Breast epithelium (tissue), 4 donors: ENCODE measurements at regions not wholly inside any gene's neighbourhood (a gene's known extent, or its start where the extent isn't known, plus 50 kb on each side); places are given as distances from the start of the nearest gene placed in this dataset.

Experiments used
- DNase-seq, 2 donors: peaks; one replicate each; pipeline ENCODE4 v3.0.0-alpha.2; 2019; ENCODE audit warnings: low spot score in 2 of 2
- H3K27ac ChIP-seq, 2 donors: fragments of 200-600 bp; sonication (generic) in 1 of 2; one replicate each; pipeline ENCODE4 v1.5.1; 2016 to 2019; ENCODE audit warnings: mild to moderate bottlenecking in 1 of 2
- H3K27me3 ChIP-seq, 2 donors: fragments of 200-600 bp; sonication (generic) in 1 of 2; one replicate each; pipeline versions ENCODE4 v1.5.1 to v1.6.0; 2017 to 2019; ENCODE audit warnings: control low read depth in 1 of 2, mild to moderate bottlenecking in 1 of 2
- H3K36me3 ChIP-seq: fragments of 200-600 bp; one replicate; pipeline ENCODE4 v1.5.1; 2019
- H3K4me1 ChIP-seq, 2 donors: fragments of 200-600 bp; sonication (generic); one replicate each; pipeline ENCODE4 v1.5.1; 2016 to 2019; ENCODE audit warnings: control low read depth in 1 of 2
- H3K4me3 ChIP-seq, 3 donors: fragments of 200-600 bp; sonication (generic); 1 replicate in 2 of 3; 2 replicates in 1 of 3; pipeline ENCODE4 v1.5.1; 2016 to 2019; ENCODE audit warnings: mild to moderate bottlenecking in 3 of 3, moderate library complexity in 2 of 3
- H3K9me3 ChIP-seq, 2 donors: fragments of 200-600 bp; sonication (generic) in 1 of 2; one replicate each; pipeline ENCODE4 v1.5.1; 2016 to 2019; ENCODE audit warnings: control low read depth in 1 of 2
- POLR2A ChIP-seq: fragments of 450-650 bp; IDR thresholded peaks from one replicate; pipeline ENCODE4 v1.6.1; 2016; ENCODE audit warnings: antibody characterized with exemption, mild to moderate bottlenecking, moderate library complexity
- POLR2AphosphoS5 ChIP-seq, 3 donors: sonication (generic); formaldehyde crosslinking; IDR thresholded peaks; one replicate each; pipeline ENCODE4 v1.6.1; 2017; ENCODE audit warnings: antibody characterized with exemption in 3 of 3
- intact Hi-C: fragments of 100-400 bp; cut with DNase I; formaldehyde crosslinking; loops from one replicate; pipeline ENCODE4 v1.15.1; 2023; ENCODE audit warnings: low total_unique reads
- TF ChIP-seq, protein P1 (sequence below), 3 donors: fragments of 450-650 bp; IDR thresholded peaks; one replicate each; pipeline ENCODE4 v1.5.1; 2016 to 2017; ENCODE audit warnings: antibody characterized with exemption in 3 of 3, mild to moderate bottlenecking in 3 of 3, moderate library complexity in 3 of 3

DNA sequence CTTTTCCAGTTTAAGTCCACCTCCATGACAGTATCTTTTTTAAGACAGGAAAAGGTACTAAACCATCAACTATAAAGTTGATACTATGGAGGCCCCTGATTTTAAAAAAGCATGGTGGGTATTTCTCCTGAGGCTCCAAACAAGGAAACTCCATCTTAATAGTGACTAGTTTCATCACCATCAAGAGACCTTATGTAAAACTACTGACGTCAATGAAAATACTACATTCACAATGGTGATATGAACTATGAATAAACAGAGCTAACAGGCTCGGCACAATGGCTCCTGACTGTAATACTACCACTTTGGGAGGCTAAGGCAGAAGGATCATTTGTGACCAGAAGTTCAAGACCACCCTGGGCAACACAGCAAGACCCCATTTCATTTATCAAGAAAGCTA is 162.7 kb downstream of the KLF12 start:
- no peaks in the 10 kb centered on the region for H3K9me3 ChIP-seq
- no peak overlapping the region for H3K27ac ChIP-seq
- H3K27me3 ChIP-seq, result no peaks in the 10 kb centered on the region
- H3K4me1 ChIP-seq, result no peaks in the 10 kb centered on the region
- intact Hi-C loops, result no loop called here
- H3K36me3 ChIP-seq, result no peaks in the 10 kb centered on the region
- DNase-seq, result no peak
- no peak overlapping the region for H3K4me3 ChIP-seq
- TF ChIP-seq POLR2A, result no peak
- TF ChIP-seq, protein P1, sequence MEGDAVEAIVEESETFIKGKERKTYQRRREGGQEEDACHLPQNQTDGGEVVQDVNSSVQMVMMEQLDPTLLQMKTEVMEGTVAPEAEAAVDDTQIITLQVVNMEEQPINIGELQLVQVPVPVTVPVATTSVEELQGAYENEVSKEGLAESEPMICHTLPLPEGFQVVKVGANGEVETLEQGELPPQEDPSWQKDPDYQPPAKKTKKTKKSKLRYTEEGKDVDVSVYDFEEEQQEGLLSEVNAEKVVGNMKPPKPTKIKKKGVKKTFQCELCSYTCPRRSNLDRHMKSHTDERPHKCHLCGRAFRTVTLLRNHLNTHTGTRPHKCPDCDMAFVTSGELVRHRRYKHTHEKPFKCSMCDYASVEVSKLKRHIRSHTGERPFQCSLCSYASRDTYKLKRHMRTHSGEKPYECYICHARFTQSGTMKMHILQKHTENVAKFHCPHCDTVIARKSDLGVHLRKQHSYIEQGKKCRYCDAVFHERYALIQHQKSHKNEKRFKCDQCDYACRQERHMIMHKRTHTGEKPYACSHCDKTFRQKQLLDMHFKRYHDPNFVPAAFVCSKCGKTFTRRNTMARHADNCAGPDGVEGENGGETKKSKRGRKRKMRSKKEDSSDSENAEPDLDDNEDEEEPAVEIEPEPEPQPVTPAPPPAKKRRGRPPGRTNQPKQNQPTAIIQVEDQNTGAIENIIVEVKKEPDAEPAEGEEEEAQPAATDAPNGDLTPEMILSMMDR (IDR thresholded peaks at IDR 0.05), result no peak
- no peak for TF ChIP-seq POLR2AphosphoS5 (IDR thresholded peaks at IDR 0.05)

DNA sequence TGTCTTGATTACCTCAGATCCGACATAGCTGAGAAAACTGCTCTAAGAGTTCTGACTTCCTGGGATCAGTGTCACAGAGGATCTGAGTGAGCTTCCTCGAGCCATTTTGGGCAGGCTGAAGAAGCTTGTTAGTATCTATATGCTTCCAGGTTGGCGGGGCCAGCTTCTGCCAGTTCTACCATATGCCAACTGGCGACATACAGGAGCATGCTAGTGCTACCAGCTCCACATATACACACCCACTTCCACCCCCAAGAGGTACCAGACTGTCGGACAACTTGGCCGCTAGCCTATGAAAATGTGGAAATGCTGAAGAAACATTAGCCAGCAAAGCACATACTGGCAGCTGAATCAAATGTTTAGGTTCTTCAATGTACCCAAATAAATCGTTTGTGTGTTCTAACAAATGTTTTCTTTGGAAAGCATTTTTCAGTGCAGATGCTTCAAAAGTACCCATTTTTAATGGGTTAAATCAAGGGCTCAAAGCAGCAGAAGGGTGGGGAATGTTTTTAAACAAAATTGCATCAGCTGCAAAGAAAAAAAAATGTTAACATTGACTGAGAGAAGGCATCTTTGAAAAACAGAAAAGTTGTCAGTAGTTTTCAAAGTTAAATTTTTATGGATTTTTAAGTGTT is 163.7 kb downstream of the KLF12 start:
- H3K27me3 ChIP-seq, result no peaks in the 10 kb centered on the region
- TF ChIP-seq, protein P1 (IDR thresholded peaks at IDR 0.05), result no peak
- no peak for TF ChIP-seq POLR2A
- TF ChIP-seq POLR2AphosphoS5 (IDR thresholded peaks at IDR 0.05), result no peak
- DNase-seq, result no peak
- no peak overlapping the region for H3K4me3 ChIP-seq
- H3K4me1 ChIP-seq, result no peaks in the 10 kb centered on the region
- no peaks in the 10 kb centered on the region for H3K36me3 ChIP-seq
- no peak overlapping the region for H3K27ac ChIP-seq
- H3K9me3 ChIP-seq, result no peaks in the 10 kb centered on the region
- intact Hi-C loops, result no loop called here

DNA sequence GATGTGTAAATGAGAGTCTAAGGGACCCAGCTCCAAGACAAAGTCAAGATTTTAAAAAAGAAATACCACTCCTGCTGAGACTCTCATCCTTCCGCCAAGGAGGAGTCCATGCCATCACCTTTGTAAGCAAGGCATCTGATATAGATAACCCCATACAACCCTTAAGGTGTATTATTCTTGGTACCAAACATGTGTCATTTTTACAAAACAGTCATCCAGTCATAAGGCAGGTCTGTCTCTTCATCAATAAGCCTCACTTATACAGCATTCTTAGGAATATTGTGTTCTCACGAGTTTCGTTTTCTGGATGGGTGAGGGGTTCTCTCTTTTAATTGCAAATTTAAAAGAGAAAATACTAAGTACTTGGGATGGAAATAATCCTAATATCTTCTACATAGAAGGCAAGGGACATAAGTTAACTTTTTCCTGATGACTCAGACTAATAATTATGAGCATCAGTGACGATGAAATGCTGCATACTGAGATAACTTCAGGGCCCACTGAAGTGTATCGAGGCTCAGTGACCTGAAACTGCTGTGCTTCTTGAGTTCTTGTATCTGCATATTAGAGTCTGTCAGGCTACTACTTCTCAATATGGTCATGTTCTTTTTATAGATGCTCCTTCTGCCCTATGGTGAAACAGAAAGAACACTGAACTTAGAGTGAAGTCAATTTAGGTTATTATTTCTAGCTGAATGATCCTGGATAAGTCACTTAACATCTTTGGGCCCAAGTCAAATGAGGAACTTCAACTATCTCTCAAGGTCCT is 166.6 kb downstream of the KLF12 start:
- no peaks in the 10 kb centered on the region for H3K9me3 ChIP-seq
- intact Hi-C loops, result no loop called here
- H3K27ac ChIP-seq, result no peak overlapping the region
- no peak overlapping the region for H3K4me3 ChIP-seq
- H3K27me3 ChIP-seq, result no peaks in the 10 kb centered on the region
- no peak for DNase-seq
- no peaks in the 10 kb centered on the region for H3K36me3 ChIP-seq
- TF ChIP-seq POLR2A (no peak), POLR2AphosphoS5 (IDR thresholded peaks at IDR 0.05) (no peak)
- TF ChIP-seq, protein P1 (IDR thresholded peaks at IDR 0.05), result no peak
- H3K4me1 ChIP-seq, result no peaks in the 10 kb centered on the region

DNA sequence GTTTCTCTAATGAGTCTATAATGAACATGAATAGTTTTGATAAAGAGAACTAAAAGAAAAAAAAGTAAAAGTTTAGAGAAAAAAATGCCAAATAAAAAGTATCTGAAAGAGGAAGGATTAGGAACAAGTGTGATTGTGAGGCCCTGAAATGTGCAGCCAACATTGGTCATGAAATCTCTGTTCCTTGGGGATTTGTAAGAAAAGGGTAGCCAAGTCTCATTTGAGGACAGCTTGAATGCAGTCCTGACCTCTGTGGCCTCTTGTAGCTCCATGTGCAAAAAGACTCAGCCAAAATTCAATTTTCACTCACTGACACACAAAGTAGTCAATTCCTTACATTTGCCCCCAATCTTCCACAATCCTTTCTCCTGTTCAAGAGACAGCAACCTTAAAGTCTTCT is 167.9 kb downstream of the KLF12 start:
- no peak for DNase-seq
- Histone ChIP-seq H3K36me3 (no peaks in the 10 kb centered on the region), H3K4me3 (no peak overlapping the region), H3K9me3 (no peaks in the 10 kb centered on the region), H3K27me3 (no peaks in the 10 kb centered on the region), H3K27ac (no peak overlapping the region), H3K4me1 (no peaks in the 10 kb centered on the region)
- TF ChIP-seq, protein P1 (IDR thresholded peaks at IDR 0.05), result no peak
- no peak for TF ChIP-seq POLR2AphosphoS5 (IDR thresholded peaks at IDR 0.05)
- TF ChIP-seq POLR2A, result no peak
- intact Hi-C loops, result no loop called here

DNA sequence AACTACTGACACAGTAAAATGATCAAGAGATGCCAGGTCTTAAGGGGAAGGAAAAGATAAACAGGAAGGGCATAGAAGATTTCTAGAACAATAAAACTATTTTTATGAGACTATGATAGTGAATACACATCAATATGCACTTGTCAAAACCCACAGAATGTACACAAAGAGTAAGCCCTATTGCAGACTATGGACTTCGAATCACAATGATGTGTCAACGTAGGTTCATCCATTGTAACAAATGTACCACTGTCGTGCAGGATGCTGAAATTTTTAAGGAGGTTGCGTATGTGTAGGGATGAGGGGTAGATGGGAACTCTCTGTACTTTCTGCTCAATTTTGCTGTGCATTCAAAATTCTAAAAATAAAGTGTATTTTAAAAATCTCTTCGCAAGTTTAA is 171.9 kb downstream of the KLF12 start:
- no peak overlapping the region for H3K4me3 ChIP-seq
- TF ChIP-seq, protein P1 (IDR thresholded peaks at IDR 0.05), result no peak
- TF ChIP-seq POLR2AphosphoS5 (IDR thresholded peaks at IDR 0.05) (no peak), POLR2A (no peak)
- DNase-seq, result no peak
- intact Hi-C loops, result no loop called here
- no peaks in the 10 kb centered on the region for H3K36me3 ChIP-seq
- no peaks in the 10 kb centered on the region for H3K4me1 ChIP-seq
- H3K9me3 ChIP-seq, result no peaks in the 10 kb centered on the region
- H3K27ac ChIP-seq, result no peak overlapping the region
- H3K27me3 ChIP-seq, result no peaks in the 10 kb centered on the region
